HepG2 (cell line): ENCODE measurements at regions not wholly inside any gene's neighbourhood (a gene's known extent, or its start where the extent isn't known, plus 50 kb on each side); places are given as distances from the start of the nearest gene placed in this dataset.

ENCODE experiments used
- CAMTA2 ChIP-seq: sonication (generic); formaldehyde crosslinking; IDR thresholded peaks from 2 replicates; pipeline ENCODE4 v1.4.0; 2020; ENCODE audit warnings: mild to moderate bottlenecking, missing genetic modification reagents, borderline replicate concordance
- HMGXB4 ChIP-seq, 2 experiments: sonication (generic) in 1 of 2; formaldehyde crosslinking in 1 of 2; IDR thresholded peaks; 2 replicates each; pipeline versions ENCODE4 v1.4.0 to v1.6.1; 2018 to 2020; ENCODE audit warnings: missing genetic modification reagents in 2 of 2, borderline replicate concordance in 1 of 2, low read depth in 1 of 2, mild to moderate bottlenecking in 1 of 2, missing biosample characterization in 1 of 2
- MAFK ChIP-seq, 2 experiments: IDR thresholded peaks in 1 of 2; conservative IDR thresholded peaks in 1 of 2; 2 replicates each; pipeline ENCODE4 v1.6.1; 2011; ENCODE audit warnings: improper control_type of control experiment in 2 of 2, low read length in 2 of 2
- NR2F6 ChIP-seq, 2 experiments: IDR thresholded peaks; 2 replicates each; pipeline ENCODE4 v1.6.1; 2016; ENCODE audit warnings: antibody characterized with exemption in 1 of 2, mild to moderate bottlenecking in 1 of 2
- PAXIP1 ChIP-seq: sonication (generic); formaldehyde crosslinking; conservative IDR thresholded peaks from 2 replicates; pipeline ENCODE4 v1.4.0; 2020; ENCODE audit warnings: mild to moderate bottlenecking, missing genetic modification reagents, moderate library complexity
- SOX6 ChIP-seq, 2 experiments: fragments of 450-650 bp in 1 of 2; sonication (generic) in 1 of 2; formaldehyde crosslinking in 1 of 2; IDR thresholded peaks; 2 replicates each; pipeline versions ENCODE4 v1.4.0 to v1.6.1; 2017 to 2020; ENCODE audit warnings: antibody characterized with exemption in 1 of 2, mild to moderate bottlenecking in 1 of 2, missing genetic modification reagents in 1 of 2
- SP5 ChIP-seq: IDR thresholded peaks from 2 replicates; pipeline ENCODE4 v1.6.1; 2016; ENCODE audit warnings: low read depth, borderline replicate concordance
- ZFP36 ChIP-seq: fragments of 150-350 bp; IDR thresholded peaks from 2 replicates; pipeline ENCODE4 v1.6.1; 2018; ENCODE audit warnings: borderline replicate concordance, low read length, low read depth; ENCODE audit not compliant: partially characterized antibody
- ZFP36L1 ChIP-seq: sonication (generic); formaldehyde crosslinking; IDR thresholded peaks from 2 replicates; pipeline ENCODE4 v1.8.0; 2022; ENCODE audit warnings: mild to moderate bottlenecking, missing genetic modification reagents, moderate library complexity
- ZNF160 ChIP-seq: sonication (generic); formaldehyde crosslinking; IDR thresholded peaks from 2 replicates; pipeline ENCODE4 v1.8.0; 2022; ENCODE audit warnings: mild to moderate bottlenecking, inconsistent platforms, missing genetic modification reagents
- ZNF772 ChIP-seq: sonication (generic); formaldehyde crosslinking; IDR thresholded peaks from 2 replicates; pipeline ENCODE4 v1.5.0; 2020; ENCODE audit warnings: mild to moderate bottlenecking, missing genetic modification reagents
- TF ChIP-seq, protein P1 (sequence below): sonication (generic); formaldehyde crosslinking; IDR thresholded peaks from 2 replicates; pipeline ENCODE4 v1.5.1; 2020; ENCODE audit warnings: missing genetic modification reagents, mild to moderate bottlenecking, borderline replicate concordance
- TF ChIP-seq, protein P2 (sequence below): sonication (generic); formaldehyde crosslinking; IDR thresholded peaks from 2 replicates; pipeline ENCODE4 v1.4.0; 2020; ENCODE audit warnings: mild to moderate bottlenecking, missing genetic modification reagents
- TF ChIP-seq, protein P3 (sequence below): IDR thresholded peaks from 2 replicates; pipeline ENCODE4 v1.6.1; 2016; ENCODE audit warnings: mild to moderate bottlenecking
- TF ChIP-seq, protein P4 (sequence below): sonication (generic); formaldehyde crosslinking; IDR thresholded peaks from 2 replicates; pipeline ENCODE4 v1.4.0; 2020; ENCODE audit warnings: missing genetic modification reagents

- TF ChIP-seq, protein P1, sequence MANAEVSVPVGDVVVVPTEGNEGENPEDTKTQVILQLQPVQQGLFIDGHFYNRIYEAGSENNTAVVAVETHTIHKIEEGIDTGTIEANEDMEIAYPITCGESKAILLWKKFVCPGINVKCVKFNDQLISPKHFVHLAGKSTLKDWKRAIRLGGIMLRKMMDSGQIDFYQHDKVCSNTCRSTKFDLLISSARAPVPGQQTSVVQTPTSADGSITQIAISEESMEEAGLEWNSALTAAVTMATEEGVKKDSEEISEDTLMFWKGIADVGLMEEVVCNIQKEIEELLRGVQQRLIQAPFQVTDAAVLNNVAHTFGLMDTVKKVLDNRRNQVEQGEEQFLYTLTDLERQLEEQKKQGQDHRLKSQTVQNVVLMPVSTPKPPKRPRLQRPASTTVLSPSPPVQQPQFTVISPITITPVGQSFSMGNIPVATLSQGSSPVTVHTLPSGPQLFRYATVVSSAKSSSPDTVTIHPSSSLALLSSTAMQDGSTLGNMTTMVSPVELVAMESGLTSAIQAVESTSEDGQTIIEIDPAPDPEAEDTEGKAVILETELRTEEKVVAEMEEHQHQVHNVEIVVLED (CRISPR knock-in tag) = no peak
- no peak for TF ChIP-seq ZNF772 (CRISPR knock-in tag)
- no peak for TF ChIP-seq SOX6 (IDR thresholded peaks at IDR 0.05)
- TF ChIP-seq SOX6 (CRISPR knock-in tag; IDR thresholded peaks at IDR 0.05) = 0 out of 2 replicates have a peak, but pooled peaks have one; percentile 16
- TF ChIP-seq PAXIP1 (CRISPR knock-in tag) = peak; percentile 51; the same call in 1 of the 2 replicates
- TF ChIP-seq NR2F6 (IDR thresholded peaks at IDR 0.05) = no peak
- no peak for TF ChIP-seq NR2F6 (CRISPR knock-in tag; IDR thresholded peaks at IDR 0.05)
- TF ChIP-seq, protein P2, sequence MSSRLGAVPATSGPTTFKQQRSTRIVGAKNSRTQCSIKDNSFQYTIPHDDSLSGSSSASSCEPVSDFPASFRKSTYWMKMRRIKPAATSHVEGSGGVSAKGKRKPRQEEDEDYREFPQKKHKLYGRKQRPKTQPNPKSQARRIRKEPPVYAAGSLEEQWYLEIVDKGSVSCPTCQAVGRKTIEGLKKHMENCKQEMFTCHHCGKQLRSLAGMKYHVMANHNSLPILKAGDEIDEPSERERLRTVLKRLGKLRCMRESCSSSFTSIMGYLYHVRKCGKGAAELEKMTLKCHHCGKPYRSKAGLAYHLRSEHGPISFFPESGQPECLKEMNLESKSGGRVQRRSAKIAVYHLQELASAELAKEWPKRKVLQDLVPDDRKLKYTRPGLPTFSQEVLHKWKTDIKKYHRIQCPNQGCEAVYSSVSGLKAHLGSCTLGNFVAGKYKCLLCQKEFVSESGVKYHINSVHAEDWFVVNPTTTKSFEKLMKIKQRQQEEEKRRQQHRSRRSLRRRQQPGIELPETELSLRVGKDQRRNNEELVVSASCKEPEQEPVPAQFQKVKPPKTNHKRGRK (CRISPR knock-in tag) = no peak
- no peak for TF ChIP-seq SP5 (CRISPR knock-in tag)
- TF ChIP-seq HMGXB4 (CRISPR knock-in tag; IDR thresholded peaks at IDR 0.05; ENCODE audit: borderline replicate concordance in 1 of 2, low read depth in 1 of 2) = no peak
- TF ChIP-seq, protein P3, sequence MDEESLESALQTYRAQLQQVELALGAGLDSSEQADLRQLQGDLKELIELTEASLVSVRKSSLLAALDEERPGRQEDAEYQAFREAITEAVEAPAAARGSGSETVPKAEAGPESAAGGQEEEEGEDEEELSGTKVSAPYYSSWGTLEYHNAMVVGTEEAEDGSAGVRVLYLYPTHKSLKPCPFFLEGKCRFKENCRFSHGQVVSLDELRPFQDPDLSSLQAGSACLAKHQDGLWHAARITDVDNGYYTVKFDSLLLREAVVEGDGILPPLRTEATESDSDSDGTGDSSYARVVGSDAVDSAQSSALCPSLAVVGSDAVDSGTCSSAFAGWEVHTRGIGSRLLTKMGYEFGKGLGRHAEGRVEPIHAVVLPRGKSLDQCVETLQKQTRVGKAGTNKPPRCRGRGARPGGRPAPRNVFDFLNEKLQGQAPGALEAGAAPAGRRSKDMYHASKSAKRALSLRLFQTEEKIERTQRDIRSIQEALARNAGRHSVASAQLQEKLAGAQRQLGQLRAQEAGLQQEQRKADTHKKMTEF (CRISPR knock-in tag) = no peak
- TF ChIP-seq, protein P4, sequence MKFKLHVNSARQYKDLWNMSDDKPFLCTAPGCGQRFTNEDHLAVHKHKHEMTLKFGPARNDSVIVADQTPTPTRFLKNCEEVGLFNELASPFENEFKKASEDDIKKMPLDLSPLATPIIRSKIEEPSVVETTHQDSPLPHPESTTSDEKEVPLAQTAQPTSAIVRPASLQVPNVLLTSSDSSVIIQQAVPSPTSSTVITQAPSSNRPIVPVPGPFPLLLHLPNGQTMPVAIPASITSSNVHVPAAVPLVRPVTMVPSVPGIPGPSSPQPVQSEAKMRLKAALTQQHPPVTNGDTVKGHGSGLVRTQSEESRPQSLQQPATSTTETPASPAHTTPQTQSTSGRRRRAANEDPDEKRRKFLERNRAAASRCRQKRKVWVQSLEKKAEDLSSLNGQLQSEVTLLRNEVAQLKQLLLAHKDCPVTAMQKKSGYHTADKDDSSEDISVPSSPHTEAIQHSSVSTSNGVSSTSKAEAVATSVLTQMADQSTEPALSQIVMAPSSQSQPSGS (CRISPR knock-in tag) = no peak
- no peak for TF ChIP-seq ZFP36L1
- TF ChIP-seq CAMTA2 (CRISPR knock-in tag) = no peak
- no peak for TF ChIP-seq MAFK (conservative IDR thresholded peaks at IDR 0.05 in 1 of 2, IDR thresholded peaks at IDR 0.05 in 1 of 2; ENCODE audit: low read length in 2 of 2)
- TF ChIP-seq ZFP36 = no peak
- TF ChIP-seq ZNF160 (CRISPR knock-in tag) = no peak
Observed at GRCh38 chr14:71339650-71340415, 432.6 kb downstream of the PCNX1 start (continued).
